Inferior parietal cortex (tissue), 1 donor: ENCODE measurements at regions not wholly inside any gene's neighbourhood (a gene's known extent, or its start where the extent isn't known, plus 50 kb on each side); places are given as distances from the start of the nearest gene placed in this dataset.
"Not testable (repeated sequence)": the region's sequence is repeated elsewhere in the genome, so short reads cannot be mapped to it uniquely, and the experiment has no call there.

ENCODE experiments used
- DNase-seq: peaks from one replicate; pipeline ENCODE4 v3.0.0-alpha.2; 2016; ENCODE audit errors: extremely low spot score

- DNase-seq: not testable (repeated sequence)
Observed at GRCh38 chr10:46740368-46740767, 161.4 kb downstream of the SYT15 start.

DNA sequence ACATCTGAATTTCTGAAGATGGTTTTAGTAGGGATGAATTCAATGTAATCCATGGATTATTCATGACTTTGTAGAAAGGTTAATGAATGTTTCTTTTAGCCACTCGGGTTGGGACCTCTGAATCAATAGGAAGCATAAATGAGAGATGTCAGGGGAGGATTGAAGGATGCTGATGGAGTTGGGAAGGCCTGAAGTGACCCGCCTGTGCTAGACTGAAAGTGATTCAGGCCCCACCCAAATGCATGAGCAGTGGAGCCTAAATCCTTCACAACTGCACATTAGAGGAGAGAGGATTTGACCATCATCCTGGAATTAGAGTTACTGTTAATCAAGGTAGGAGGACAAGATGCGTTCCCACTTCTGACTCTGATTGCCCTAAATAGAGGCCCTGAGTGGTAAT, 162.2 kb upstream of the PTPN20 start:
- DNase-seq: not testable (repeated sequence)

- DNase-seq: not testable (repeated sequence)
Observed at GRCh38 chr10:46749470-46749869, 161.8 kb upstream of the PTPN20 start.

DNA sequence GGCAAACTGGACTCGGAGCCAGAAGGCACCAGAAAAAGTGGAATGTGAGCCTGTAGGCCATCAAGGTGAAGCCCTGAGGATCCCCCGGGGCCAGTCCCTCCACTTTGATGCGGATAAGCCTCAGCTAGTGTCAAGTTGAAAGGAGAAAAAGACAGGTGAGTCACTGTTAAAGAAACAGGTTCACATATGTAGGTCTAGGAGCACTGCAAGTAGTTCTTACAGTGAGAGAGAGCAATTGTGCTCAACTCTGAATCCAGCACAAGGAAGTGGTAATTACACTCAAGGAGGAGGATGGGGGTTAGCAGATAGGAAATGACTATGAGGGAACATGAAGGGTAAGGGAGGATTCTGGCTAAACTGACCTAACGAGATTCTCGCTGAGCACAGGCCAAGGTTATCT, 157.5 kb upstream of the PTPN20 start:
- DNase-seq: not testable (repeated sequence)

DNA sequence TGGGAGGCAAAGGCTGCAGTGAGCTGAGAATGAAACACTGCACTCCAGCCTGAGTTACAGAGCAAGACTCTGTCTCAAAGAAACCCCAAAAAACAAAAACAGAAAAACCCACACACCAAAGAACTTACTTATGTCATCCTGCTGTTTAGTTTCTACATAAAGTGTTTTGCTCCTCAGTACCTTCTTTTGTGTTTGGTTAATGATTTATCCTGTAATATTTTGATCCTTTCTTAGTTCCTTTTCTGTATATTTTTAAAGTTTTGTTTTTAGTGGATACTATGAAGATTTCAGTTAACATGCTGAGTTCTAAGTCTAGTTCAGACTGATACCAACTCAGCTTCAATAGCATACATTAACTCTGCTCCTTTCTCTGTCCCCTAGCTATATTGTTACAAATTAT, 149.8 kb upstream of the PTPN20 start:
- not testable (repeated sequence) for DNase-seq

DNA sequence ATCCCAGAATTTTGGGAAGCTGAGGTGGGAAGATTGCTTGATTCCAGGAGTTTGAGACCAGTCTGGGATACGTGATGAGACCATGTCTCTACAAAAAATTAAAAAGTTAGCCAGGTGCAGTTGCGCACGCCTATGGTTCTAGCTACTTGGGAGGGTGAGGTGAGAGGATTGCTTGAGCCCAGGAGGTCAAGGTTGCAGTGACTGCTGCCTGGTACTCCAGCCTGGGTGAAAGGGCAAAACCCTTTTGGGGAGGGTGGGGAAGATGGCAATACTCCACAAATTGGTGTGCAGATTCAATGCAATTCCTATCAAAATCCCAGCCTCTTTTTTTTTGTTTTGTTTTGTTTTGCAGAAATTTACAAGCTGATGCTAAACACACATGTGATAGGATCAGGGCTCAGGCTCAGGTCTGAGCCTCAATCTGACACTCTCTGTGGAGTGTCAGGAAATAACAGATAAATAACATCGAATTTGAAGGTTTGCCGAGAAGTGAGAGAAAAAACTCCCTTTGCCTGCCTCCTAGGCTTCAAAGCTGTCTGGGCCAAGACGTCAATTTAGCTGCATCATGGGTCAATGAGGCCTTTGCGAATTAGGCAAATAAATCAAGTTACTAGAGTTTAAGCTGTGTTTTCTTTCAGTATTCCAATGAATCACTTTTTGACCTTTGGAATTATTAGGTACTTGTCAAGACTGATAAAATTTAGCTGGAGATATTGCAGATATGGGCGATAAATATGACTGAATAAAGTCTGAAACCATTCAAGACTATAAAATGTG, 142.5 kb upstream of the PTPN20 start:
- not testable (repeated sequence) for DNase-seq

DNA sequence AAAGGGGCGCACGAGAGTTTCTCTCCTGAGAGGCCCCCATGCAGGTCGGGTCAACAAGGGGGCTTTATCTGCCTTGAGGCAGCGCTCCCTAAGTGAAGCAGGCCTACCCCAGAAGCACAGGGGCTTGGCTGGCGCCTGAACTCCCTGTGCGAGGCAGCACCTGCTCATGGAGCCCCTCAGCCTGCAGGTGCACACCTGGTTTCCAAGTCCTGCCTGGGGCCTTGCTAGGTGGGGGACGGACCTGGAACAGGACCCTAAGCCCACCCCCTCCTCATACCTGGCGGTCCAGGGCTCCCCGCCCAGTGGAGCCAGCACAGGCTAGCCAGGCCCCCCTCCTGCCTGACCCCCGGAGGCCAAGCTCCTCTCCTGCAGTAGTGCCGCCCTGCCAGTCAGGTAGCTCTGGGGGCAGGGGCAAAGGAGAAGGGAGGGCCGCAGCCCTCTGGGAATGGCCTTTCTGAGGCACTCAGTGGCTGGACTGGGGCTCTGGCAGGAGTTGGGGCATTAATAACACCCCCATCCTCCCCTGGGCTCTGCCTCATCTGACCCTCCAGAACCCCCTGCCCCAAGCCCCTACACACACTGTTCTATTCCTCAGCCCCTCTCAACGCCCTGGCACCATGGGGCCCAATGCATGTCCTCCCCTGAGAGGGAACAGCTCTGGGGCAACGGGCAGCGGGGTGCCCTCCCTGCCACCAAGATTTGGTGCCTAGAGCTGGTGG, 137.9 kb upstream of the PTPN20 start:
- DNase-seq: not testable (repeated sequence)

- not testable (repeated sequence) for DNase-seq
Observed at GRCh38 chr10:46773897-46774236, 137.4 kb upstream of the PTPN20 start.

GRCh38 chr10:46774366-46774765, 136.9 kb upstream of the PTPN20 start:
- not testable (repeated sequence) for DNase-seq

DNA sequence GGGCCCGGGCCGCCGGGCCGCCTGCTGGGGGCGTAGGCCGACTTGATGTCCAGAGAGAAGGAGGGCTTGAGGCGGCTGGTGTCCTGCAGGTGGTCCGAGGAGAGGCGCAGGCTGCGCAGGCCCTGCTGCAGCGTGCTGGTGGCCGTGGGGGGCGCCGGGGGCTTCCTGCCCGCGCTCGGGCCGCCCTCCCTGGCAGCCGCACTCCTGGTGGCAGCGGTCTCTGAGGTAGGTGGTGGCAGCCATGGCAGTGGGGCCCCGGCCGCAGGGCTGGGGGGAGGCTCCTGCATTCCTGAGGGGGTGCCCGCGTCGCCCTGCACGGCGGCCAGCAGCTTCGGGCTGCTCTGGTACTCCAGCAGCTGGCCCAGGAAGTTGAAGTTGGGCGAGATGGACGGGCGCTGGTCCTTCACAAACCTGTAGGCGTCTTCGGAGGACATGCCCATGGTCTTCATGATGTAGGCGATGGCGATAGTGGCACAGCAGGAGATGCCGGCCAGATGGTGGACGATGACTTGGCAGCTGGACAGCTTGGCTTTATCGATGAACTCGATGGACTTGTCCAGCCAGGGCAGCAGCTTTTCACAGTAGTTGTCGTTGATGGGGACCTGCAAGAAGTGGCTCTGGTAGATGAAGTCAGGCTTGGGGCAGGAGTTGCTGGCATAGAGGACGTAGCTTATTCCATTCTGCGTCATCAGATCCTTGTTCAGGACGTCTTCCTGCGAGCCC, 136.1 kb upstream of the PTPN20 start:
- not testable (repeated sequence) for DNase-seq

DNA sequence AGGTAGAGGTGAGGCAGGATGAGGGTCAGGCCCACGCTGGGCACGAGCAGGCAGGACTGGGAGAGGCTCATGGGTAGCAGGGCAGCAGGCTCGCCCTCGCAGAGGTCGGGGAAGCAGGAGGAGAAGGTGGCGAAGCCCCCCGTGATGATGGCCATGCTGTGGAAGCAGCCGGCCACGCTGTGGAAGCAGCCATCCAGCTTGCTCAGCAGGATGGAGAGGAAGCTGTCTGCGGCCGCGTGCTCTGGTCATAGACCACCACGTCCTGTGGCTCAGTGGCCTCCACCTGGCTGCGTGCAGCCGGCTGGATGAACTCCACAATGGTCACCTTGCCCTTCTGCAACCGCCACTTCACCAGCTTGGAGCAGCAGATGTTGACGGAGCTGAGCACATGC, 135.6 kb upstream of the PTPN20 start:
- DNase-seq: not testable (repeated sequence)

DNA sequence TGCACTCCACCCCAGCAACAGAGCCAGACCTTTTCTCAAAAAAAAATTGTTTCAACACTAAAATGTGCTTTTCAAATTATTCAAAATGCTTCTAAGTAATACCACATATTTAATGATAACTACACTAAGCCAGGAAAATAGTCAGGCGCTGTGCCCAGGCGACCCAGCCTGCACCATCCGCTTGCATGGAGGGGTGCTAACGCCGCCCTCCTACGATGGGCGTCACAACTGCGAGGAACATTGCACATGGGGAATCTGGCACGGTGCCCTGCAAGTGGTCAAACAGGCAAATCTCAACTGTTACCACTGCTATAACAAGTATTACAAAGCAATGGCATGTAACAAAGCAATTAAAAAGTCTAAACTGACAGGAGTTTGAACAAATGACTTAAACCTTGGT, 131.7 kb upstream of the PTPN20 start:
- not testable (repeated sequence) for DNase-seq

DNA sequence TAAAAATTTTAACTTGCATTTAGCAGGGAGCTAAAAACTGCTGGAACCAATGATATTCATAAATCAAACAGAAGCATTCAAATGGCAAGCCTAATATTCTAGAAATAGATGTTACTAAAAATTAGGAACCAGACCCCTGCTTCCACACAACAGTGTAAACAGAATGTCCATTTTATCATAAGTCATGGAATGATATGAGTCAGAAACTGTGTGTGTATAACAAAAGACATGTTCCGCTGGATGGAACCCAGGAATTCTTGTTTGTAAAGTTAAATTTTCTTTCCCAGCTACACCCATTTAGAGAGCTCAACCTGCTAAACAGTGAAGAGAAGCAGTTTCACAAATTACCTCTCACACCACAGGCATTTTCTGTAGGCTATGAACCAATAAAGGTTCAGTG, 131.1 kb upstream of the PTPN20 start:
- DNase-seq: not testable (repeated sequence)

- DNase-seq: not testable (repeated sequence)
Observed at GRCh38 chr10:46781001-46781400, 130.2 kb upstream of the PTPN20 start.

DNA sequence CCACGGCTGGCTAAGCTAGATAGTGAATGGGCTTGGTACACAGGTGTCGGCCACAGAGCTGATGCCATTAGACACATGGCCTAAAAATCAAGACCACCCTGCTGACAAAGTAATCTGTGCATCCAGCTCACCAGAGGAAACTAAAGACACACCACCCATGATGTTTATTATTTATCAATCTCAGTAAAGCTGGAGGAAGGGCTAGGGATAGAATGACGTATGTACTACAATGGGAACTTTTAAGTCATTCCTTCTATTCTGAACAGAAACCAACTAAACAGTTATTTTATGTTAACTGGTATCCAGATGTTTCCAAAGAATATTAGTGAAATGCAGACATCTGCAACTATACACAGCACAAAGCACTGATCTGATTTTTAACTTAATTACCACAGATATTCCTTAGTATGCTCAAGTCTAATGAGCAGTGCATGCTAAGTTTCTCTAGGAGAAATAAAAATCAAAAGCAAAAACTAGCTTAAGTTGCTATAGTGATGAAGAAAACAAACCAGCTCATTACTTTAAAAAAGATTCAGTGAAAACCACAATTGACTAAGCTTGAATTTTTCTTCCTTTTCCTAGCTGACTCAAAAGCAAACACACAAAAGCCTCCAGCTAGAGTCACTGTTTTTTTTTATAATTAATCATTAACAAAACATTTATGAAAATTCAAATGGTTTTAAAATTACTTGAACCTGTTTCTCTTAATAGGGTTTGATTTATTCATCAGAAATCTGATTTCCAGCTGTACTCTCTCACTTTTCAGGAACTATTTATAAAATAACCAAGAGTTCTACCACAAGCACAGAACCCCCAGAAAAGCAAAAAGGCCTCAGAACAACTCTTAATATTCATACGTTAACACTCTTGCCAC, 129.0 kb upstream of the PTPN20 start:
- DNase-seq: not testable (repeated sequence)

- not testable (repeated sequence) for DNase-seq
Observed at GRCh38 chr10:46784665-46785064, 126.6 kb upstream of the PTPN20 start.

- not testable (repeated sequence) for DNase-seq
Observed at GRCh38 chr10:46786125-46786517, 125.1 kb upstream of the PTPN20 start.

DNA sequence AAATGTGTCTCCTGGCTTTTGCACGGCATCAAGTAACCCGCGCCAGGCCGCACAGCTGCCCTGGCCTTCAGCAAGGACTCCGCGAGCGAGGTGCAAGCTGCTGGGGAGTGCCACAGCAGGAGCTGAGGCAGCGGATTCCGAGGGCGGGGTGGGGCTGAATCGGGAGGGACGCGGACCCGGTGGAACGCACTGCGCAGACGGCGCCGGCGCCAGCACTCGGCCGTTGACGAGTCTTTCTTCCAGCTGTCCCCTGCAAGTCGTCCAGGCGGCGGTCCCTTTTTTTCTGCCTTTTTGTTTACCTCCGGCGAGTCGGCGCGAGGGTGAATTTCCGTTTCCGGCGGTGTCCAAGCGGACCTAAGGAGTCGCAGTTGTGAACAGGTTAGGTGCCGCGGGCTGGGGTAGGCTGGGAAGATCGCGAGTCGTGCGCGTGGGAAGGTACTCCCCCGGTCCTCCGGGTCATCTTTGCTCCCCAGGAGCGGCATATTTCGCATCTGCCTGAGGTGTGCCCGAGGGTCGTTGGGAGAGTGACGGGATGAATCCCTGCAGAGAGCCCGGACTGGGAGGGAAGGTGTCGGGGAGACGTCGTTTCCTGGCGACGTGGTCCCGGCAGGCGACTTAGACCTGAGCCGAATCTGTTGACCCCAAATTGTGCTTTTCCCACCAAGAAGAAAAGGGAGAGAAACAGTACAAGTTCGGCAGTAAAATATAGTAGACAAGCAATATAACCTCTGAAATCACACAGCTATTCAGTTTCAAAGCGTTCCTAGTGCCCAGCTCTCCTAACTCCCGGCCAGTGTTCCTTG, 124.5 kb upstream of the PTPN20 start:
- peak; percentile 76 for DNase-seq

DNA sequence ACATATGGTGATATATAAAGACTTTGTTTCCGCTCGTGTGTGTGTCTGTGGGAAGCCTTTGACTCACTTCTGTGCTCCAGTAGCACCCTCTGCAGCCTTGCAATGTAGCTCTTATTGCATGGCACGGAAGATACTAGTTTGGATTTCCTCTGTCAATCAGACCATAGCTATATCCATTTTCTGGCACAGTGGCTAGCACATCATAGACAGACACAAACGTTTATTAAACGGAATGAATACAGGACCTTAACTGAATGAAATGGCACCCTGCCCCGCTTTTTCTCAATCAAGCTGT, 124.0 kb upstream of the PTPN20 start:
- DNase-seq: peak; percentile 60

DNA sequence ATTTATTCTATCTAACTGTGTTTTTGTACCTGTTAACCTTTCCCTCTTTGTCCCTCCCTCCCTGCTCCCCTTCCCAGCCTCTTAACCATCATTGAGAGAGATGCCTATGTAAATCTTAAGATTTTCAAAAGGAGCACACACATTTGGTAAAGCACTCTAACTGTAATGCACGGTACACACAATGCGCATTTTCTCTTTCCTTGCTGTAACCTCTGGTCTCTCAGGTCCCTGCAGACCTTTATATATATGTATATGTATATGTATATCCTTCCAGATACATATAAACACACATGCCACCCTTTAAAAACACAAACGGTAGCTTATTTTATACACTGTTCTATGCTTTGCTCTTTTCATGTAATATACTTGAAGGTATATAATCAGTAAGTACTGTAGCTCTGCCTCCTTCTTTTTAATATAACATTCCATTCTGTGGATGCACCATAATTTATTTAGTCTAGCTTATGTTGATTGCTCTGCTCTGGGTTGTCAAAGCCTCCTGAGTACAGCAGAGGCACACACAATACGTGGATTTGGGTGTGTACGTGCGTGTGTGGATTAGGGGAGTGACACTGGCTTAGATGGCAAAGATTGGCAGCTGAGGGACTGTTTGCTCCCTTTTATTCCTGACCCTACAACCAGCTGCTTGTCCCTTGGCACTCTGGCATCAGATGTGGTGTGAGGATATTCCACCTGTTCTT, 118.4 kb upstream of the PTPN20 start:
- DNase-seq: not testable (repeated sequence)
